CD4-positive, alpha-beta T cell treated with Interleukin-6 at 100 ng/mL for 8 hours (primary cell): ENCODE measurements at regions not wholly inside any gene's neighbourhood (a gene's known extent, or its start where the extent isn't known, plus 50 kb on each side); places are given as distances from the start of the nearest gene placed in this dataset.

Experiments used
- DNase-seq: peaks from one replicate; pipeline ENCODE4 v3.0.0-alpha.2; 2020; ENCODE audit warnings: mixed read lengths, low spot score

DNA sequence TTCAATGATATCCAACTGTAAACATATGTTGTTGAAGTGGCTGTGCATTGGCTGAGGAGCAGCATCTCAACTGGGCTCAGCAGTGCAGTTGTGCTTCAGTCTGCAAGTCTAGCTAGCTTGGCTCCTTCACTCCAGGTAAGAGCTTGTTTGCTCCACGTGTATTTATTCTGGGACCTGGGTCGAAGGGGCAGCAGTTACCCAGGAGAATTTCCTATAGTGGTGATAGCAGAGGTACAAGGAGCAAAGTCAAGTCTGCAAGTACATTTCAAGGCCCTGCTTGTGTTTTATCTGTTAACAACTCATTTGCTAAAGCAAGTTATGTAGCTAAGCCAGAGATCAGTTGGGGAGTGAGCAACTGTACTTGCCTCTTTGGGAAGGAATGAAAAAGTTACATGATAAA is 286.2 kb upstream of the UMPS start:
- no peak for DNase-seq

DNA sequence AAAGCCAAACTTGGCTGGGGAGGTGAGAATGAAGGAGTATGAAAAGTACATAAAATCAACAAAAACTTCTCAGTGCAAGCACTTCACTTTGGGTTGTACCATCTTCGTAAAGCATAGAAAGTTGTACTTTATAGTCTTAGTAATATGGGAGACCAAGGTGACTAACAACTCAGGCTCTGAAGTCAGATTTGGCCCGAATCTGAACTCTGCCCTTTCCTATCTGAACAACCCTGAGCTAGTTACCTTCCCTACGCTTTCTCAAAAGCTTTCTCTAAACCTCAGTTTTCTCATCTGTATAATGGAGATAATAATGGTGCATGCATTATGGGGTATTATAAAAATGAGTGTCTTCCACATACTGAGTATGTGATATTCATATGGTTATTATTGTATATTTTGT is 285.4 kb upstream of the UMPS start:
- DNase-seq: no peak

DNA sequence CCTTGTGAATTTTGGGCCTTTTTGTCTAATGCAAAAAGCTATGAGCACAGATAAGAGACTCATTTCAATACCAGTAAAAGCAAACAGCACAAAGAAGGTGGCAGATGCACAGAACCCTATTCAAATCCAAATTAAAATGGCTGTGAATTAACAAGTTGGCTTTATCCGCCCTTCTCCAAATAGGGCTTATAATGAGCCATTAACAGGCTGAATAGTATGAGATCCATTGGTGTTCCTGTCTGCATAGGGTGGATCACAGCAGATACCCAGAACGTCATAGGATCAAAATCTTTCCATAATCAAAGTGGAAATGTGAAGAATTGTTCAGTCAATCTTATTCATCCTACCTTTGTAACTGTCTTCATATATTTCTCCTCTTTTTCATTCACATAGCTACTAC is 282.4 kb upstream of the UMPS start:
- DNase-seq: no peak

DNA sequence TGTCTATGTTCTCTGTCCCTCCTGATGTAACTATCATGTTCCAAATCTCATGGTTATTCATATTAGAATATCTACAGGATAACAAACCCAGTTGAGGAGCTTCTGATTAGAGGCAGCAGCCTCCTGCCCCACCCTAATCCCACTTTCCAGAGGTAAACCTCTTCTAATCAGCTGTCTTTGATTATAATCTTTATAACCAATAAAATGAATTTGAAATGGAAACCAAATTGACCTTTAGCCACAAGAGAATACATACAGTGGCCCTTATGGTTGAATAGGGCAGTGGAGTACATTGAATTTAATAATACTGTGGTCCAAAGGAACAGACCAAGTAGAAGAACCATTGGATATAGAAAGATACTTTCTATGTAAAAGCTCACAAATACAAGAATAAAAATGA is 281.3 kb upstream of the UMPS start:
- DNase-seq: no peak

DNA sequence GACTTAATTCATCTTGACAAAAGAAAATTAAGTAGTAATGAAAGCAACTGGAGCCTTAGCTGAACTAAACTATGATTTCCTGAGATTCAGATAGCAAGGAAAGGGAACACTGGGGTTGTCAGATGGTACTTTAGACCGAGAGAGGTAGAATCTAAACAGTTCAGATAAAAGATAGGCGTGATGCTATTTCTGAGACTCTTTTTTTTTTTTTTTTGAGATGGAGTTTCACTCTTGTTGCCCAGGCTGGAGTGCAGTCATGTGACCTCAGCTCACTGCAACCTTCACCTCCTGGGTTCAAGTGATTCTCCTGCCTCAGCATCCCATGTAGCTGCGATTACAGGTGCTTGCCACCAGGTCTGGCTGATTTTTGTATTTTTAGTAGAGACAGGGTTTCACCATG is 279.9 kb upstream of the UMPS start:
- no peak for DNase-seq

DNA sequence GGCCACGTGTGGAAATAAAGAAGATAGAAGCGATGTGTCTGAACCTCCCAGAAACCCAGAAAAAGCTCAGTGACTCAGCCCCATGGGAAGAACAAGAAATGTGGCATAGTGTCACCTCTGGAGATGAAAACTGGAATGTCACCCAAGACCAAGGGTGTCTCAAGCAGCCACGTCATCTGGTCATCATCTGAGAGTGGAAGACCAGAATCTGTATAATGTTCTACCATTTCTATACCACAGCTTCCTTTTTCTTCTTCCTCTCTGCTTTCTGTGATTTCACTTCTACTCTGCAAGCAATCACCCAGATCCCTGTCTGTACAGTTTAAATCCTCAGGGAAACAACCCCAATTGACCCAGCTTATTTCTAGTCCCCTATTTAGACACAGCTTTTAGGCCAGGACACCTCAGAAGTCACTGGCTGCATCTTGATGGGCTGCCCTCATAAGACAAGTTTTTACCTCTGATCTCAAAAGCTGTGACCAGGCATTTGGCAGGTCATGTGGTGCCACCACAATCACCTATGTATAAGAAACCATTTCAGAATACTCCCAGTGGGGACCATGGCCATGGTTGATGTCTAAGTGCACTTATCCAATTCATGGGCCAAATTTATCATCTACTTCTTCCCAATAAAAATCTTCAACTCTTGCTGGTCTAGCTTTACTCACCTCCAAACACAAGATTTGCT is 278.5 kb upstream of the UMPS start:
- DNase-seq: no peak

DNA sequence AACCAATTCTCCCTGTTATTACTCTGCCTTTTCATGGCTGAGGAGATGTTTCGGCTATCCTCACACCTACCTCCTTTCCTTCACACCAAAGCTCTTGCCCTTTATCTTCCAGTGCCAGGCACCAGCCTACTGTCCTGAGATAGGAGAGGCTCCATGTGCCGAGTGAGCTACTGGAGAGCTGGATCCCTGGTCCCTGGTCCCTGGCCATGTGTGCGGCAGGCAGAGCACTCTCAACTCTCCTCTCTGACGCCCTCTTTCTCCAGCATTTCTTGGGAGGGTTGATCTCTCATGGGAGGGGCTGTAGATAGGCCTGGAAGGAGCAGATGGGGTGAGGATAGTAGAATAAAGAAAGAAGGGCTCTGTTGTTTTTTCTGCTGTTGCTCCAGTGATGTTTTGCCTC is 277.1 kb upstream of the UMPS start:
- DNase-seq: no peak

DNA sequence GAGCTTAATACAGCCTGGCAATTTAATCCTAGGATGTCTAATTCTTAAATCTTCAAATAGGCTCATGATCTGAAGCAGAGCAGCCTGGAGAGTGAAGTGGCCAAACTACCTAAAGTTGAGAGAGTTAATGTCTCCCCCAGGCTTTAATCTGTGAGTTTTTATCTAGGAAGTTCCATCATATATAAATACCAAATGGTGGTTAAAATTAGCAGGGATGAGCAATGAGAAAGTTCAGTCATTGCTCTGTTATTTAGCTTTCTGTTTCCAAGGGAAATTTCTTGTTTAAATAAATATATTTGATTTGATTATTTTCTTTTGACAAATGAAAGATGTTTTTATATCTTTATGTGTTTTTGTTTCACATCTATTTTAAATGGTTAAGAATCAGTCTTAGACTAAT is 274.4 kb upstream of the UMPS start:
- no peak for DNase-seq

DNA sequence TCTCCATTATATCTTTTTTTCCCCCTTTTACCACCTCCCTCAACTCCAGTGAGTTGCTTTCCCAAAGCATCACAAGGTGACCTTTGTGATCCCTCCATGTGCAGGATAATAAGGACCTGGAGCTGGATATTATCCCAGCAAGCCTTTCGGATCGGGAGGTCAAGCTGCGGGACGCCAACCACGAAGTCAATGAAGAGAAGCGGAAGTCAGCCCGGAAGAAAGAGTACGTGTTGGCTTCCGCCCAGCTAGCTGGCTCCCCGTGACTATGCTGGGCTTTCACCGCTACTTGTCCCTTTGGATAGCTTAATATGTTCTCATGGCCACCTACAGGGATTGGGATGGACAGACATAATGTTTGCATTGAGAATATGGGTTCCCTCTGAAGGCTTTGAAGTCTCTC is 273.7 kb upstream of the UMPS start:
- no peak for DNase-seq

DNA sequence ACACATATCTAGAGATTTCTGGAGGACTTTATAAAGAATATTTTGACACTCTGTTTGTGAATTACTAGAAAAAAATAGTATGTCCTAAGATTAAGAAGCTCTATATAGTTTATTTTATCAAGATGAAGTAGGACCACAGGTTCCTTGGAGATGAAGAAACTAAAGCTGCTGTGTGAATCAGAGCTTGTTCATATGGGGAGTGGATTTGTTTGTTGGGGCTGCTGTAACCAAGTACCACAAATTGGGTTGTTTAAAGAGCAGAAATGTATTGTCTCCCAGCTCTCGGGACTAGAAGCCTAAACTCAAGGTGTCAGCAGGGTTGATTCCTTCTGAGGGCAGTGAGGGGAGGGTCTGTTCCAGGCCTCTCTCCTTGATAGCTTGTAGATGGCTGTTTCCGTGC is 270.6 kb upstream of the UMPS start:
- no peak for DNase-seq

DNA sequence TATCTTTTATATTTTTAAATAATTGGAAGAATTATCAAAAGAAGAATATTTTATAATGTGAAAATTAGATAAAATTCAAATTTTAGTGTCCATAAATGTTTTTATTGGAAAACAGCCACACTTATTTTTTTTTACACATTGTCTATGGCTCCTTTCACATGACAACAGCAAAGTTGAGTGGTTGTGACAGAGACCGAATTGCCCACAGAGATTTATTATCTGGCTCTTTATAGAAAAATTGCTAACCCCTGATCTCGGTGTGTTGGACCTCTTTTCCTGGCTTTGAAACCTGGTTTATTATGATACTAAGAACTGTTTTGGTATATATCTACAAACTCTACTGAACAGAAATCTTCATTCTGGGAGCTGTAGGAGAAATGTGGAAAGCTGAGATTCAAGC is 269.1 kb upstream of the UMPS start:
- DNase-seq: no peak

DNA sequence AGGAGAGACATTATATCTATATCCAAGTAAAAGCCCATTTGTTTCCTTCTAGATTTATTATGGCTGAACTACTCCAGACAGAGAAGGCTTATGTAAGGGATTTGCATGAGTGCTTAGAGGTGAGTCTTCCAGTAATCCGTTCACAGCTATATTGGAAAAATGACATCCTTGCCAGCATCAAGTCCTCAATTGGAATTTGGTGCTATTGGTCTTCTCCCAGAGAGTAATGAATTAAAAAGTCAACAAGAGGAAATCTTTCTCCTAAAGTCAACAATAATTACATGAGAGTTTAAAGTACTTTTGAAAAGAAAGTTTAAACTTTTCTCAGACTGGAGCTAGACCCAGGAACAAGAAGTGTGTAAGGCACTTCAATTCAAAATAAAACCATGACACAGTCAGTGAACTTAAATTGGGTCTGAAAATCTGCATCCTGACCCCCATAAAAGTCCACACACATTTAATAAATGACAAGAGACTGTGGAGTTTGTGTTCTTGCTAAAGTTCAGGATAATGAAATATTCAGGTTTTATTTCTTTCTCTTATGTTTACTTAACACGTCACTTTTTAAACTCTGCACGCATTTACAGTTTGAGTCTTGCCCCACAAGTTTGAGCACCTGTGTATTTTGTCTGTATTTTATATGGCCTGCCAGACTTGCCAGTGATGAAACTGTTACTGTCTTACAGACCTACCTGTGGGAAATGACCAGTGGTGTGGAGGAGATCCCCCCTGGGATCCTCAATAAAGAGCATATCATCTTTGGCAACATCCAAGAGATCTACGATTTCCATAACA is 268.2 kb upstream of the UMPS start:
- DNase-seq: no peak

DNA sequence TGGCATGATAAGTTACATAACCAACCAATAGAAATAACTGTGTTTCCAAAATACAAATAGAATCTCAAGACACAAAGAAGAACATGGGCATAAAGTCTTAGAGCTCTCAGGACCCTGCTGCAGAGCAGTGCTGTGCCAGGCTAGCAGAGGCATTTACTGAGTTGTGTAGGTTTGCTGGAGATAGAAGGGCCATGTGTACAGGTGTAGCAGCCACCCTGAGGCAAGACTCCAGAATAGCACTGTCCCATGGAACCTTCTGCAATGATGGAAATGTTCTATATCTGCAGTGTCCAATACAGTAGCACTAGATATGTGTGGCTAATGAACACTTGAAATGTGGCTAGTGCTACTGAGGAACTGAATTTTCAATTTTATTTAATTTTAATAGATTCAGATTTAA is 267.0 kb upstream of the UMPS start:
- DNase-seq: no peak

DNA sequence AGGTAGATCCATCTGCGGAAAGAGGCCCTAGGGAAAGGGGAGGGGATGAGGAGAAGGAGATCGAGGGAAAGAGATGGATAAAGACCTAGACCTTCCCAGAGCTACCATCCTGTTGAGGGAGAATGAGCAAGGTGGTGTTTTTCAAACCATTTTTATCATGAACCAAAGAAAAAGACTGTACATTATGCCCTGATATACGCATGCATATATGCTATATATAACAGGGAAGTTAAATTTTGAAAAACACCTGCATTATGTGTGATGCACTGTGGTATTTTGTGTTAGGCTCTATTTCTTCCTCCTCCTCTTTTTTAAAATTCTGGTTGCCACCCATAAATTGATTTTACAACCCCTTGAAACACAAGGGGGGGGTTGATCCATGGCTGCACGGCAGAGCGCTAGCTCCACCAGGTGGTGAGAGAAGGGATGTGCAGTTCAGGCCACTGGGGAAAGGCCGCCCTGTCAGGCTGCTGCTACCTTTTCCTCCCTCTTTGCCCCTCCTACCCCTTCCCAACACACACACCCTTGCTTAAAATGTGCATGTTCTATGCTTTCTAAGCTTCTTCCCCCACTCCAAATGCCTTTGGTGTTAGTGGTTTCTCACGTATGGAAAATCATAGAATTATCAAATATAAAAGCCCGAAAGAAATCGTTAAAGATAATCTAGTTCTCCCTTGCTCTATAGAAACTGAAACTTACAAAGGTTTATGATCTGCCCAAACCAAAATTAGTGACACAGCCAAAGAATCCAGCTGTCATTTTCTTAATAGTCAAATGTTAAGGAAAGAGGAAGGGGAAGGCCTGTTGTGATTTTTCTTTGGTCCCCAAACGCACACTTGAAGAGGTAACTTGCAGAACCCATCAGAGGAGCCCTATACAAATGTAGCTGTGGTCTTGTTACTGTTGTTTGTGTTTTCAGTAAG is 262.0 kb upstream of the UMPS start:
- DNase-seq: no peak

DNA sequence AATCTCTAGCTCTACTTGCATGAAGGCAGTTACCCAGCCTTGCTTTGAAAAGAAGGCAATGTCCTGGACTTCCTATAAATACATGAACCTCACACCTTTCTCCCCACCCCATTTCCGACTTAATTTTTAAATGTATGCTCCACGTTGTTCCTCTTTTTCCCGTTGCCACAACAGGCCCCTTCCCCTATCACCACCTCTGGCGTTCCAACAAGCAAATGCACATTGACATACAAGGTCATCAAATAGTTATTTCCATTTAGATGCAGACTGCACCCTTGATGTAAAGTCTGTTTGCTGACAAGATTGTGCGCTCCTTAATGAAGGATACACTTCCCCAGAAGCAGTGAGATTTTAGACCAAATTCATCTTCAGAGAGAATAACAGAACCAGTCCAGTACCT is 260.7 kb upstream of the UMPS start:
- DNase-seq: no peak

DNA sequence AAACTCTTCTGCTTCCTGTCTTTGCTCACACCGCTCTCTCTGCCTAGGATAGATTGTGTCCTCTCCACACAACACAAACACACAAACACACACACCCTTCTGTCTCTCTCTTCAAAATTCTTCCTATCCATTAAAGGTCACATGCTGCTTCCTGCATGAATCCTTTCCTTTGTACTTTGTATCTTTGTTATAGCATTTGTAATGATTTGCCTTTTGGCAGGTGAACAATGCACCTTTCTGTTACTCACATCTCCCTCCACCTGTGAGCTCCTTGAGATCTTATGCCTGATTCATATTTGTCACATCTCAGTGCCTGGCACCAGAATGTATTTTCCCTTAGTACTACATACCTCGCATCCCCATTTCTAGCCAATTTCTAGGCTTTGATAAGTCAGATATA is 251.4 kb upstream of the UMPS start:
- DNase-seq: no peak

DNA sequence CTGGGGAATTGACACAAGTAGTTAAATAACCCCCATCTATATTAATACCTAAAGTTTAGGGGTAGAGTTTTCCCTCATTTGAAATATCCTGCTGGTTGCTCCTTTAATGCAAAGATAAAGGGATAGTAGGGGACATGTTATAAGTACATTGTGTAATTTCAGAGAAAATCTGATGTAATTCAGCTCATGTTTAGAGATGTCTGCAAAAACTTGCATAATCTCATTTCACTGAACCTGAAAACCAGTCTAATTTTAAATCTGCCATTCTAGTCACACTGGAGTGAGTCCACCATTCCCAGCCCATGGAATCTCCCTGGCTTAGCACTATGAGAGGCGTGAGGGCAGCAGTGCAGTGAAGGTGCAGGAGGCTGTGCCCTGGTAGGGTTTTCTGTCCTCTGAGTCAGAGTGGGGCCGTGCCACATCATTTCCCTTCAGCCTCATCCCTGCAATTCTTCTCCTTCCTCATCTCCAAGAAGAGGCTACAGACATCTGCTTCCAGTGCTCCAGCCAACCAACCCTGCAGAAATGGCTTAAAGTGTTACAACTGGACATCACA is 246.3 kb upstream of the UMPS start:
- DNase-seq: no peak

DNA sequence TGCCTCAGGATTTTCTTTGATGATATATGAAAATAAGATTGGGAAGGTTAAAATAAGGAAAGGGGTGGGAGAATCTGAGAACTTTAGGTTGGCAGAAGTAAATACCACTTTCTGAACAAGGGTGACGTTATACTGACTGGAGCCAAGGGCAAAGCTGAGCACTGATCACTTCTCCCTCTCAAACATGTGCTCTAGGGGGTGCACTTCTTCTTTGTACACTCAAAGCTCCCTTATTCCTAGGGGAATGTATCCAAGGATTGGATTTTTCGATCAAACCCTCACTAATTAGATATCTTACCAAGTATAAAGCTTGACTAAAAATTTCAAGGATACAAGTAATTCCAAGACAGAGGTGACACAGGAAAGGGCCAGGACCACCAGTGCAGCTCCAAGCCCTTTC is 243.9 kb upstream of the UMPS start:
- no peak for DNase-seq

DNA sequence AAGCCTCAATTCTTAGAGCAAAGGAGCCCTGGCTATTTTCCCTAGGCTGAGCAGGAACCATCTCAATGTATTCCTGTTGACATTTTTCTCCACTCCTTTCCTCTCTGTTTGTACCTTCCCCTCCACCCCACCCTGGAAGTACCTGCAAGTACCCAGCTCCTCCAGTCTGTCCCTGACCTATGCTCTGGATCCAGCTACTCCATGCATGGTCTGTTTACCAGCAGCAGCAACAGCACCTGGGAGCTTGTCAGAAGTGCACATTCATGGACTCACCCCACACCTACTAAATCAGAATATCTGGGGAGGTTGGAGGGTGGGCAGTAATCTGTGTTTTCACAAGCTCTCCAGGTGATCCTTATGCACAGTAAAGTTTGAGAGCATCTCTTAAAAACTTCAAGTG is 240.7 kb upstream of the UMPS start:
- DNase-seq: no peak

DNA sequence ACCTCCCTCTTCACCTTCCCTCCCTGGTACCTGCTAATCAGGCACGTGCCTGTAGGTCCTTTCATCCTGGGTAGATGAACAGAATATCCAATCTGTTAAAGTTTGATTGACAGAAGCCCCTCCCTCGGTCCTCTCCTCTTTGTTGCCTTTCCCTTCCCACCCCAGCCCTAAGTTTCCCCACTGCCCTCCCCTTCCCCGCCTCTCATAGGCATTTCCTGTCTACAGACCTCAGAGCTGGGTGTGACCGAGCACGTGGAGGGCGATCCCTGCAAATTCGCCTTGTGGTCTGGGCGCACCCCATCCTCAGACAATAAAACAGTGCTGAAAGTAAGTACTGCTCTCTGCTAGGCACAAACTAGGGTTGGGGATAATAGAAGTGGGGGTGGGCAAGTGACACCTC is 239.2 kb upstream of the UMPS start:
- no peak for DNase-seq

DNA sequence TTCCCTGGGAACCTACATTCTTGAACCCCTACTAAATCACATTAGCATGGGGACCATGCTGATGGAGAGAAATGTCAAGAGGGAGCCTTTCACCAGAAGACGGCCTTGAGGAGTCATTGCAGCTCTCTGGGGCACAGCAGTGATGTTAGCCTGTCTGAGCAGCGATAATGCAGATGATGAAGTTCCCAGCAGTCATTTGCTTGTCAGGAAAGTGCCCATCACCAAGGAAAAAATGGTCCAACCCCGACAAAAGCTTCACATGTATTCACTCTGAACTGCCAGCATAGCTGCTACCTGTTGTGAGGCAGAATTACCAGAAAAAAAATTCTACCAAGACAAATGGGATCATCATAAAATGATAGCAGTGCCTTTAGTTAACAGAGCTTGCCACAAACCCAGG is 238.4 kb upstream of the UMPS start:
- DNase-seq: no peak

DNA sequence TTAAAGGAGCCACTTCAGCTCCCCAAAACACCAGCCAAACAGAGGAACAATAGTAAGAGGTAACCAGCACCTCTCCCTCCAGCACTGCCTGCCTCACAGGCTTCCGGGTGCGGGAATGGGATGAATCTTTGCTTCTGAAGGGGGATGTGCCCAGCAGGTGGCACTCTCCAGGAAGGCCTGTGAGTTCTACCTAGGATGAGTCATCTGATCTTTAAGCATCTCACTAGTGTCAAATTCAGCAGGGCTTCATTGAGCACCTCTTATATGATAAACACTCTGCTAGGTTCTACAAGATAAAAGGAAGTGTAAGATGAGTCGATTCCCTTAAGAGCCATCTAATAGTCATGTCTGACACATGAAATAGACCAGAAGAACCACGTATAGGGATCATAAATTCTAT is 237.4 kb upstream of the UMPS start:
- DNase-seq: no peak

DNA sequence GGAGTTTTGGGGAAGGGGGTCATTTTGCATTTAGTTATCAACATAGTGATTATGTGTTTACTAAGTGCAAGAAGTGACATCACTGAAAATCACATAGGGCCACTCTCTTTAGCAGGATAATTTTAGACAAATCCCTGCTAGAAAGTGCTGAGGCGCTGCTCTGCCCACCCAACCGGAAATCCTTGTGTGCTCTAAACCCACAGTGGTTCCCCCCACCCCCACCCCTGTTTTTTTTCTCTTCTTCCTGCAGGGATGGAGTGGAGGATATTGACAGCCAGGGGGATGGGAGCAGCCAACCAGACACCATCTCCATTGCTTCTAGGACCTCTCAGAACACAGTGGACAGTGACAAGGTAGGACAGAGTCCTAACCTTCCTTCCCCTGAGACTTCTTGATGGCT is 234.2 kb upstream of the UMPS start:
- DNase-seq: no peak
